ENCODE measurements at regions not wholly inside any gene's neighbourhood (a gene's known extent, or its start where the extent isn't known, plus 50 kb on each side); places are given as distances from the start of the nearest gene placed in this dataset.

- no peaks in the 10 kb centered on the region for H3K9me1 ChIP-seq (ENCODE audit: control insufficient read depth, insufficient read depth, low read length)
- ATAC-seq: no peak
- no TSS peak for BruUV-seq (replicated peaks)
- intact Hi-C loops (cut with micrococcal nuclease) (no loop called here), in situ Hi-C loops (cut with MboI) (no loop called here)
- no peak overlapping the region for H3K9ac ChIP-seq (ENCODE audit: insufficient read depth in 1 of 2, low read depth in 2 of 2, low read length in 2 of 2)
- H3K79me2 ChIP-seq (ENCODE audit: control insufficient read depth, insufficient read depth, low read length): no peaks in the 10 kb centered on the region
- no peak overlapping the region for H3K4me3 ChIP-seq
- no peak overlapping the region for H3K4me2 ChIP-seq (ENCODE audit: insufficient read depth, low read length)
- H3K27ac ChIP-seq (ENCODE audit: extremely low read depth, low read depth, low read length): no peak overlapping the region
- H3K27me3 ChIP-seq (ENCODE audit: control insufficient read depth in 2 of 2, insufficient read depth in 2 of 2, low read length in 2 of 2): no peaks in the 10 kb centered on the region
- H3K9me3 ChIP-seq (replicated peaks; ENCODE audit: control insufficient read depth, insufficient read depth, low read depth, low read length): no peaks in the 10 kb centered on the region
- no peaks in the 10 kb centered on the region for H3K36me3 ChIP-seq (ENCODE audit: control insufficient read depth, insufficient read depth, low read length)
- no peak overlapping the region for H2AFZ ChIP-seq (ENCODE audit: low read depth, low read length)
- 0% methylated on average over 1 of the region's 1 CpG for WGBS (ENCODE audit: insufficient coverage, low coverage, missing lambda C conversion rate)
- no peak for DNase-seq (ENCODE audit: extremely low read depth in 1 of 4, low spot score in 3 of 4)
- TF ChIP-seq ZNF644 (tag; IDR thresholded peaks at IDR 0.05; ENCODE audit: low read depth): no peak
- TF ChIP-seq ZNF609 (CRISPR knock-in tag; IDR thresholded peaks at IDR 0.05; ENCODE audit: borderline replicate concordance): no peak
- TF ChIP-seq E2F8 (IDR thresholded peaks at IDR 0.05; ENCODE audit: low read depth, partially characterized antibody): no peak
- TF ChIP-seq CCAR2 (IDR thresholded peaks at IDR 0.05; ENCODE audit: low read depth, low read length): no peak
- no peak for TF ChIP-seq STAT6 (CRISPR knock-in tag; IDR thresholded peaks at IDR 0.05)
- no peak for TF ChIP-seq ZFX (CRISPR knock-in tag; IDR thresholded peaks at IDR 0.05)
- TF ChIP-seq HMG20A (CRISPR knock-in tag; conservative IDR thresholded peaks at IDR 0.05): no peak
- TF ChIP-seq LARP7 (IDR thresholded peaks at IDR 0.05): no peak
- no peaks in the 10 kb centered on the region for H3K4me1 ChIP-seq (replicated peaks in 1 of 2; ENCODE audit: control insufficient read depth in 2 of 2, insufficient read depth in 2 of 2, low read length in 2 of 2)
- ChIA-PET CTCF (ENCODE audit: low intra/inter-chr PET ratio) (no interaction called here), POLR2A (no interaction called here)
- no peaks in the 10 kb centered on the region for H4K20me1 ChIP-seq (replicated peaks; ENCODE audit: control insufficient read depth, insufficient read depth, low read length)
- FAIRE-seq: no peak
Observed at GRCh38 chr1:42085596-42085995, 67.6 kb upstream of the GUCA2B start.
